OCI-LY7 (cell line): ENCODE measurements at regions not wholly inside any gene's neighbourhood (a gene's known extent, or its start where the extent isn't known, plus 50 kb on each side); places are given as distances from the start of the nearest gene placed in this dataset.

Source experiments
- BruUV-seq: library from RNA; stranded (reverse); fragments of 400-500 nt; replicated peaks from 2 replicates; lab custom pipeline; 2021; lab: Mats Ljungman, UMichigan
- CTCF ChIA-PET: fragments of 300-600 bp; sonication (Branson Sonifier 250); formaldehyde crosslinking; loops from one replicate; lab custom pipeline; 2022; ENCODE audit warnings: antibody characterized with exemption; ENCODE audit not compliant: unreplicated experiment; lab: Charles Lee
- POLR2A ChIA-PET: fragments of 300-600 bp; sonication (Branson Sonifier 250); formaldehyde crosslinking; loops from one replicate; lab custom pipeline; 2022; ENCODE audit warnings: antibody characterized with exemption; lab: Charles Lee
- DNase-seq: peaks from one replicate; pipeline ENCODE4 v3.0.0-alpha.2; 2015; ENCODE audit warnings: low spot score
- H2AFZ ChIP-seq: fragments of 200-600 bp; sonication (generic), shearing (Covaris generic); 2 replicates; pipeline ENCODE4 v1.6.1; 2014; ENCODE audit warnings: mild to moderate bottlenecking, antibody characterized with exemption, low read length, moderate library complexity
- H3K27ac ChIP-seq: fragments of 200-600 bp; sonication (generic); 2 replicates; pipeline ENCODE4 v1.5.1; 2014; ENCODE audit warnings: mixed run types, low read depth, mild to moderate bottlenecking, moderate library complexity, low read length, inconsistent platforms; ENCODE audit not compliant: poor library complexity, severe bottlenecking
- H3K36me3 ChIP-seq: fragments of 200-600 bp; sonication (generic); 2 replicates; pipeline ENCODE4 v1.6.1; 2014; ENCODE audit warnings: mild to moderate bottlenecking, antibody characterized with exemption, low read length, moderate library complexity, mixed read lengths; ENCODE audit not compliant: insufficient read depth
- H3K4me1 ChIP-seq: fragments of 200-600 bp; sonication (generic); 2 replicates; pipeline ENCODE4 v1.5.1; 2014; ENCODE audit warnings: mild to moderate bottlenecking, low read length; ENCODE audit not compliant: insufficient read depth, poor library complexity, severe bottlenecking
- H3K4me2 ChIP-seq: fragments of 200-600 bp; sonication (generic); 2 replicates; pipeline ENCODE4 v1.6.1; 2014; ENCODE audit warnings: mild to moderate bottlenecking, low read length
- H3K4me3 ChIP-seq: fragments of 200-600 bp; sonication (generic); 2 replicates; pipeline ENCODE4 v1.5.1; 2014; ENCODE audit warnings: mild to moderate bottlenecking, low read depth, low read length; ENCODE audit not compliant: poor library complexity, severe bottlenecking
- H3K79me2 ChIP-seq: fragments of 200-600 bp; sonication (generic); 2 replicates; pipeline ENCODE4 v1.6.1; 2016; ENCODE audit warnings: low read depth, mild to moderate bottlenecking, low read length, moderate library complexity, mixed read lengths; ENCODE audit not compliant: insufficient read depth
- H3K9me2 ChIP-seq: fragments of 200-600 bp; sonication (generic); 2 replicates; pipeline ENCODE4 v1.6.1; 2016; ENCODE audit warnings: mild to moderate bottlenecking, low read length, mixed read lengths; ENCODE audit not compliant: insufficient read depth
- H3K9me3 ChIP-seq: fragments of 200-600 bp; sonication (generic); 2 replicates; pipeline ENCODE4 v1.6.1; 2014; ENCODE audit warnings: mild to moderate bottlenecking, mixed run types, low read length, mixed read lengths
- H4K20me1 ChIP-seq: fragments of 200-600 bp; sonication (generic); 2 replicates; pipeline ENCODE4 v1.6.1; 2014; ENCODE audit warnings: mild to moderate bottlenecking, antibody characterized with exemption, low read length, moderate library complexity, mixed read lengths; ENCODE audit not compliant: insufficient read depth
- CTCF ChIP-seq: fragments of 200-600 bp; sonication (generic); conservative IDR thresholded peaks from 2 replicates; pipeline ENCODE4 v1.5.1; 2014; ENCODE audit warnings: mild to moderate bottlenecking, antibody characterized with exemption, low read length, moderate library complexity, mixed read lengths
- EZH2phosphoT487 ChIP-seq: fragments of 200-600 bp; sonication (generic); IDR thresholded peaks from 2 replicates; pipeline ENCODE4 v1.6.1; 2018; ENCODE audit warnings: low read depth, borderline replicate concordance, mild to moderate bottlenecking, mixed run types, antibody characterized with exemption, low read length, moderate library complexity, mixed read lengths
- intact Hi-C: fragments of 100-400 bp; cut with micrococcal nuclease; formaldehyde crosslinking; loops from one replicate; pipeline ENCODE4 v1.10.0; 2022; ENCODE audit not compliant: unreplicated experiment

- Histone ChIP-seq H3K79me2 (no peaks in the 10 kb centered on the region), H3K9me3 (no peaks in the 10 kb centered on the region), H4K20me1 (no peaks in the 10 kb centered on the region), H3K27ac (no peak overlapping the region), H3K9me2 (no peaks in the 10 kb centered on the region), H3K36me3 (no peaks in the 10 kb centered on the region), H2AFZ (no peak overlapping the region), H3K4me3 (no peak overlapping the region), H3K4me1 (no peaks in the 10 kb centered on the region), H3K4me2 (no peak overlapping the region)
- POLR2A ChIA-PET, result no interaction called here
- no TSS peak for BruUV-seq
- no peak for TF ChIP-seq EZH2phosphoT487
- no peak for TF ChIP-seq CTCF
- CTCF ChIA-PET, result no interaction called here
- intact Hi-C loops, result no loop called here
- DNase-seq, result no peak
Measured at GRCh38 chr4:8683462-8683861, 90.9 kb downstream of the CPZ start.

GRCh38 chr4:8682725-8683124 is 90.2 kb downstream of the CPZ start:
- intact Hi-C loops, result no loop called here
- Histone ChIP-seq H3K27ac (no peak overlapping the region), H3K4me3 (no peak overlapping the region)

GRCh38 chr4:8682296-8682695 is 89.7 kb downstream of the CPZ start:
- no TSS peak for BruUV-seq
- H3K9me3 ChIP-seq, result no peaks in the 10 kb centered on the region
- intact Hi-C loops, result no loop called here
- no peaks in the 10 kb centered on the region for H3K36me3 ChIP-seq
- H3K4me3 ChIP-seq, result no peak overlapping the region
- no peaks in the 10 kb centered on the region for H3K9me2 ChIP-seq
- no peaks in the 10 kb centered on the region for H3K79me2 ChIP-seq
- DNase-seq, result no peak
- no peak overlapping the region for H3K4me2 ChIP-seq
- H4K20me1 ChIP-seq, result no peaks in the 10 kb centered on the region
- H3K27ac ChIP-seq, result no peak overlapping the region
- CTCF ChIA-PET, result no interaction called here
- TF ChIP-seq EZH2phosphoT487 (no peak), CTCF (no peak)
- no peak overlapping the region for H2AFZ ChIP-seq
- POLR2A ChIA-PET, result no interaction called here
- no peaks in the 10 kb centered on the region for H3K4me1 ChIP-seq

More at GRCh38 chr4:8682725-8683124, 90.2 kb downstream of the CPZ start:
- Histone ChIP-seq H3K4me2 (no peak overlapping the region), H3K4me1 (no peaks in the 10 kb centered on the region), H3K36me3 (no peaks in the 10 kb centered on the region), H4K20me1 (no peaks in the 10 kb centered on the region), H3K79me2 (no peaks in the 10 kb centered on the region), H3K9me3 (no peaks in the 10 kb centered on the region), H2AFZ (no peak overlapping the region), H3K9me2 (no peaks in the 10 kb centered on the region)
- TF ChIP-seq EZH2phosphoT487, result no peak
- TF ChIP-seq CTCF, result no peak
- POLR2A ChIA-PET, result no interaction called here
- CTCF ChIA-PET, result no interaction called here
- DNase-seq, result no peak
- no TSS peak for BruUV-seq
